ENCODE measurements at regions not wholly inside any gene's neighbourhood (a gene's known extent, or its start where the extent isn't known, plus 50 kb on each side); places are given as distances from the start of the nearest gene placed in this dataset.

- Histone ChIP-seq H4K12ac (ENCODE audit: low read depth, low read length) (no peak overlapping the region), H3K23ac (ENCODE audit: low read length) (no peak overlapping the region), H3K4me2 (ENCODE audit: low read length) (no peak overlapping the region), H4K8ac (ENCODE audit: low read depth, low read length) (no peak overlapping the region), H3K4me3 (ENCODE audit: low read depth, low read length) (no peak overlapping the region), H3K9me3 (ENCODE audit: insufficient read depth, low read depth, low read length) (no peaks in the 10 kb centered on the region), H3K27me3 (ENCODE audit: insufficient read depth, low read length) (no peaks in the 10 kb centered on the region), H2BK5ac (ENCODE audit: low read depth, low read length, poor library complexity) (no peak overlapping the region), H4K91ac (ENCODE audit: low read depth, low read length) (no peak overlapping the region), H3K79me2 (ENCODE audit: control insufficient read depth, insufficient read depth, low read length, poor library complexity) (no peaks in the 10 kb centered on the region), H3K4me1 (ENCODE audit: control insufficient read depth in 1 of 2, insufficient read depth in 2 of 2, low read length in 2 of 2) (no peaks in the 10 kb centered on the region), H3K18ac (ENCODE audit: low read length) (no peak overlapping the region), H2AFZ (ENCODE audit: insufficient read depth, low read length, poor library complexity) (no peak overlapping the region), H3K4ac (ENCODE audit: low read depth, low read length) (no peak overlapping the region), H2BK12ac (ENCODE audit: low read length) (no peak overlapping the region), H3K14ac (ENCODE audit: low read length) (no peak overlapping the region), H3K36me3 (ENCODE audit: control insufficient read depth in 1 of 2, insufficient read depth in 2 of 2, low read length in 2 of 2) (no peaks in the 10 kb centered on the region), H3K9ac (ENCODE audit: low read length) (no peak overlapping the region), H2BK120ac (ENCODE audit: insufficient read depth, low read length, poor library complexity) (no peak overlapping the region), H3K79me1 (ENCODE audit: low read length) (no peaks in the 10 kb centered on the region), H2AK5ac (ENCODE audit: low read length) (no peak overlapping the region), H3K27ac (ENCODE audit: low read depth, low read length) (no peak overlapping the region)
- no peak for DNase-seq
- no CpG with 5 or more reads among the region's 3 CpGs for WGBS (ENCODE audit: extremely low coverage, insufficient coverage, insufficient read length)
These were observed 186.0 kb downstream of the NXNL2 start for GRCh38 chr9:88721025-88721424.

GRCh38 chr9:88721495-88722279 is 186.7 kb downstream of the NXNL2 start:
- H3K27me3 ChIP-seq (ENCODE audit: insufficient read depth, low read length): no peaks in the 10 kb centered on the region
- no peak overlapping the region for H3K9ac ChIP-seq (ENCODE audit: low read length)
- no peak overlapping the region for H3K4me2 ChIP-seq (ENCODE audit: low read length)
- no peak overlapping the region for H3K4ac ChIP-seq (ENCODE audit: low read depth, low read length)
- no peak overlapping the region for H2BK120ac ChIP-seq (ENCODE audit: insufficient read depth, low read length, poor library complexity)
- no peak overlapping the region for H3K27ac ChIP-seq (ENCODE audit: low read depth, low read length)
- H3K79me1 ChIP-seq (ENCODE audit: low read length): no peaks in the 10 kb centered on the region
- H2BK12ac ChIP-seq (ENCODE audit: low read length): no peak overlapping the region
- no peak overlapping the region for H4K8ac ChIP-seq (ENCODE audit: low read depth, low read length)
- no peak overlapping the region for H3K18ac ChIP-seq (ENCODE audit: low read length)
- H3K4me1 ChIP-seq (ENCODE audit: control insufficient read depth in 1 of 2, insufficient read depth in 2 of 2, low read length in 2 of 2): no peaks in the 10 kb centered on the region
- no peak for DNase-seq
- no peak overlapping the region for H4K12ac ChIP-seq (ENCODE audit: low read depth, low read length)
- H3K79me2 ChIP-seq (ENCODE audit: control insufficient read depth, insufficient read depth, low read length, poor library complexity): no peaks in the 10 kb centered on the region
- no peaks in the 10 kb centered on the region for H3K9me3 ChIP-seq (ENCODE audit: insufficient read depth, low read depth, low read length)
- H3K23ac ChIP-seq (ENCODE audit: low read length): no peak overlapping the region
- H2AK5ac ChIP-seq (ENCODE audit: low read length): no peak overlapping the region
- no peak overlapping the region for H3K14ac ChIP-seq (ENCODE audit: low read length)
- no peak overlapping the region for H3K4me3 ChIP-seq (ENCODE audit: low read depth, low read length)
- H3K36me3 ChIP-seq (ENCODE audit: control insufficient read depth in 1 of 2, insufficient read depth in 2 of 2, low read length in 2 of 2): no peaks in the 10 kb centered on the region
- H2AFZ ChIP-seq (ENCODE audit: insufficient read depth, low read length, poor library complexity): no peak overlapping the region
- WGBS (ENCODE audit: extremely low coverage, insufficient coverage, insufficient read length): no CpG with 5 or more reads among the region's 1 CpG
- no peak overlapping the region for H4K91ac ChIP-seq (ENCODE audit: low read depth, low read length)
- H2BK5ac ChIP-seq (ENCODE audit: low read depth, low read length, poor library complexity): no peak overlapping the region

GRCh38 chr9:88722753-88723152 is 187.8 kb downstream of the NXNL2 start:
- no peak overlapping the region for H4K91ac ChIP-seq (ENCODE audit: low read depth, low read length)
- no peak overlapping the region for H3K9ac ChIP-seq (ENCODE audit: low read length)
- H3K36me3 ChIP-seq (ENCODE audit: control insufficient read depth in 1 of 2, insufficient read depth in 2 of 2, low read length in 2 of 2): no peaks in the 10 kb centered on the region
- H3K4ac ChIP-seq (ENCODE audit: low read depth, low read length): no peak overlapping the region
- no CpG with 5 or more reads among the region's 2 CpGs for WGBS (ENCODE audit: extremely low coverage, insufficient coverage, insufficient read length)
- no peak overlapping the region for H2BK12ac ChIP-seq (ENCODE audit: low read length)
- H3K18ac ChIP-seq (ENCODE audit: low read length): no peak overlapping the region
- no peaks in the 10 kb centered on the region for H3K4me1 ChIP-seq (ENCODE audit: control insufficient read depth in 1 of 2, insufficient read depth in 2 of 2, low read length in 2 of 2)
- H3K79me2 ChIP-seq (ENCODE audit: control insufficient read depth, insufficient read depth, low read length, poor library complexity): no peaks in the 10 kb centered on the region
- H3K9me3 ChIP-seq (ENCODE audit: insufficient read depth, low read depth, low read length): no peaks in the 10 kb centered on the region
- H2AFZ ChIP-seq (ENCODE audit: insufficient read depth, low read length, poor library complexity): no peak overlapping the region
- no peak overlapping the region for H3K4me3 ChIP-seq (ENCODE audit: low read depth, low read length)
- no peak overlapping the region for H3K4me2 ChIP-seq (ENCODE audit: low read length)
- H3K14ac ChIP-seq (ENCODE audit: low read length): no peak overlapping the region
- H4K8ac ChIP-seq (ENCODE audit: low read depth, low read length): no peak overlapping the region
- H4K12ac ChIP-seq (ENCODE audit: low read depth, low read length): no peak overlapping the region
- H3K79me1 ChIP-seq (ENCODE audit: low read length): no peaks in the 10 kb centered on the region
- no peak overlapping the region for H2BK5ac ChIP-seq (ENCODE audit: low read depth, low read length, poor library complexity)
- H3K27me3 ChIP-seq (ENCODE audit: insufficient read depth, low read length): no peaks in the 10 kb centered on the region
- DNase-seq: no peak
- H2BK120ac ChIP-seq (ENCODE audit: insufficient read depth, low read length, poor library complexity): no peak overlapping the region
- H2AK5ac ChIP-seq (ENCODE audit: low read length): peak overlapping the region; percentile 15
- no peak overlapping the region for H3K23ac ChIP-seq (ENCODE audit: low read length)
- H3K27ac ChIP-seq (ENCODE audit: low read depth, low read length): no peak overlapping the region

GRCh38 chr9:88723751-88724150 is 188.8 kb downstream of the NXNL2 start:
- H2AFZ ChIP-seq (ENCODE audit: insufficient read depth, low read length, poor library complexity): no peak overlapping the region
- no peaks in the 10 kb centered on the region for H3K36me3 ChIP-seq (ENCODE audit: control insufficient read depth in 1 of 2, insufficient read depth in 2 of 2, low read length in 2 of 2)
- DNase-seq: no peak
- no peaks in the 10 kb centered on the region for H3K9me3 ChIP-seq (ENCODE audit: insufficient read depth, low read depth, low read length)
- no peak overlapping the region for H3K14ac ChIP-seq (ENCODE audit: low read length)
- no peak overlapping the region for H3K4ac ChIP-seq (ENCODE audit: low read depth, low read length)
- H3K4me1 ChIP-seq (ENCODE audit: control insufficient read depth in 1 of 2, insufficient read depth in 2 of 2, low read length in 2 of 2): no peaks in the 10 kb centered on the region
- H3K79me1 ChIP-seq (ENCODE audit: low read length): no peaks in the 10 kb centered on the region
- H3K9ac ChIP-seq (ENCODE audit: low read length): no peak overlapping the region
- H4K12ac ChIP-seq (ENCODE audit: low read depth, low read length): no peak overlapping the region
- no peak overlapping the region for H3K4me3 ChIP-seq (ENCODE audit: low read depth, low read length)
- H2AK5ac ChIP-seq (ENCODE audit: low read length): no peak overlapping the region
- H3K23ac ChIP-seq (ENCODE audit: low read length): no peak overlapping the region
- H2BK12ac ChIP-seq (ENCODE audit: low read length): no peak overlapping the region
- no peaks in the 10 kb centered on the region for H3K27me3 ChIP-seq (ENCODE audit: insufficient read depth, low read length)
- H3K4me2 ChIP-seq (ENCODE audit: low read length): no peak overlapping the region
- no peak overlapping the region for H4K8ac ChIP-seq (ENCODE audit: low read depth, low read length)
- H3K27ac ChIP-seq (ENCODE audit: low read depth, low read length): no peak overlapping the region
- H2BK5ac ChIP-seq (ENCODE audit: low read depth, low read length, poor library complexity): no peak overlapping the region
- H3K79me2 ChIP-seq (ENCODE audit: control insufficient read depth, insufficient read depth, low read length, poor library complexity): no peaks in the 10 kb centered on the region
- no peak overlapping the region for H4K91ac ChIP-seq (ENCODE audit: low read depth, low read length)
- H2BK120ac ChIP-seq (ENCODE audit: insufficient read depth, low read length, poor library complexity): no peak overlapping the region
- no peak overlapping the region for H3K18ac ChIP-seq (ENCODE audit: low read length)

Data from trophoblast cell (in vitro differentiated cells and primary cell).